ENCODE measurements at regions not wholly inside any gene's neighbourhood (a gene's known extent, or its start where the extent isn't known, plus 50 kb on each side); places are given as distances from the start of the nearest gene placed in this dataset.

GRCh38 chr11:121700968-121701367 lies 248.2 kb upstream of the SORL1-AS1 start:
- DNase-seq (ENCODE audit: low spot score): no peak
- no peak for TF ChIP-seq CTCF (IDR thresholded peaks at IDR 0.05; ENCODE audit: extremely low read depth, insufficient read depth, missing control alignments)
- in situ Hi-C loops (cut with MboI; ENCODE audit: low pct_unique_long_range_greater_than_20kb, low sequenced_read_pairs, unreplicated experiment): no loop called here

- no peak for TF ChIP-seq CTCF (IDR thresholded peaks at IDR 0.05; ENCODE audit: extremely low read depth, insufficient read depth, missing control alignments)
- in situ Hi-C loops (cut with MboI; ENCODE audit: low pct_unique_long_range_greater_than_20kb, low sequenced_read_pairs, unreplicated experiment): no loop called here
- no peak for DNase-seq (ENCODE audit: low spot score)
These were observed 247.0 kb upstream of the SORL1-AS1 start for GRCh38 chr11:121699801-121700200.

- TF ChIP-seq CTCF (IDR thresholded peaks at IDR 0.05; ENCODE audit: extremely low read depth, insufficient read depth, missing control alignments): no peak
- in situ Hi-C loops (cut with MboI; ENCODE audit: low pct_unique_long_range_greater_than_20kb, low sequenced_read_pairs, unreplicated experiment): no loop called here
- DNase-seq (ENCODE audit: low spot score): no peak
These were observed 244.3 kb upstream of the SORL1-AS1 start for GRCh38 chr11:121696931-121697670.

- no peak for TF ChIP-seq CTCF (IDR thresholded peaks at IDR 0.05; ENCODE audit: extremely low read depth, insufficient read depth, missing control alignments)
- in situ Hi-C loops (cut with MboI; ENCODE audit: low pct_unique_long_range_greater_than_20kb, low sequenced_read_pairs, unreplicated experiment): no loop called here
- no peak for DNase-seq (ENCODE audit: low spot score)
These were observed 243.6 kb upstream of the SORL1-AS1 start for GRCh38 chr11:121696177-121696871.

DNA sequence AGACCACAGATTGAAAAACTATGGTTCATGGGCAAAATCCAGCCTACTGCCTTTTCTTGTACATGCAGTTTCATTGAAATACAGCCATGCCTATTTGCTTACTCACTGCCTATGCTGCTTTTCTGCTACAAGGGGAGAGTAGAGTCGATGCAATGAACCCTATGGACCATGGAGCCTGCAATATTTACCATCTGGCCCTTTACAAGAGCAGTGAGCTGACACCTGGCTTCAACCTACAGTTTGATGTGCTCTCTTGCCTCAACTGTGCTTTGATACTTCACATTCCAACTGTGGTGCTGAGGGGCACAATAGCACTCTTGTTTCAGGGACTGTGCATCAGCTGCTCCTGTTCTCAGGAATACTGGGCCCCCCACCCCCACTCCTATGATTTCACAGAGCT lies 239.5 kb upstream of the SORL1-AS1 start:
- no peak for DNase-seq (ENCODE audit: low spot score)
- no peak for TF ChIP-seq CTCF (IDR thresholded peaks at IDR 0.05; ENCODE audit: extremely low read depth, insufficient read depth, missing control alignments)
- in situ Hi-C loops (cut with MboI; ENCODE audit: low pct_unique_long_range_greater_than_20kb, low sequenced_read_pairs, unreplicated experiment): no loop called here

DNA sequence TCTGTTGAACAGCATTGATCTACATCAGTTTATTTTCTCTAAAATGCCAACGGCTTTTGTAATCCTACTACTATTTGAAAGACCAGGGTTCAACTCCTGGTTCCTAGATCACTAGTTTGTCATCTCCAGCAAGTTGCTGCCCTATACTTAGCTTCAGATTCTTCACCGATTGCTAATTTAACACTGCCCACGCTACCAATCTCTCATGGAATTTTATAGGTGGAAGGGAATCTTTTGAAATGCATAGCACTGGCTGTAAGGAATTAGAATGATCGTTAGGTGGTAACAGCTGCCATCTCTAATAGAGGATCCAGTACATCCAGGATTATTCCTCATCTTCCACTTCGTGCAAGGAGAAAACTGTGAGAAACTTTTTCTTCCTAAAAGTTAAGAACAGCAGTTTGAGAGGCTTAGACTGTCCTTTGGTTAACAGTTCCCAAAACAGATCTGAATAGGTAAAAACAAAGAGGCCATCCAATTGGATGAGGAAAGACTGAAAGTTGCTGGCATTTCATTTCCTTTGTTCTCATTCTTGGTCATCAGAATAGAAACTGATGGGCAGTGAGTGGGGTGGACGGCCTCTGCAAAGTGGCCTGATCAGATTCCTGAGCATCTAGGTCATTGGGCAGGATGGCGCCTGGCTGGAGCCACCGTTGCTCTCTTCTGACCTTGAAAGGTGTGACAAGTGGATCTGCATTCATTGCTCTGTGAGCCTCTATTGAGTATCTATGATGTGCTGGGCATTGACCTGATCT lies 236.3 kb upstream of the SORL1-AS1 start:
- no peak for TF ChIP-seq CTCF (IDR thresholded peaks at IDR 0.05; ENCODE audit: extremely low read depth, insufficient read depth, missing control alignments)
- in situ Hi-C loops (cut with MboI; ENCODE audit: low pct_unique_long_range_greater_than_20kb, low sequenced_read_pairs, unreplicated experiment): no loop called here
- no peak for DNase-seq (ENCODE audit: low spot score)
